HepG2 (cell line): ENCODE measurements at regions not wholly inside any gene's neighbourhood (a gene's known extent, or its start where the extent isn't known, plus 50 kb on each side); places are given as distances from the start of the nearest gene placed in this dataset.

Source experiments
- ATAC-seq: fragments of 200-7000 bp; cut with Tn5 transposase; 3 replicates; pipeline ENCODE4 v1.9.1; 2020; ENCODE audit warnings: mild to moderate bottlenecking, moderate library complexity
- BruUV-seq: library from RNA; stranded (reverse); fragments of 400-500 nt; replicated peaks from 2 replicates; lab custom pipeline; 2021; lab: Mats Ljungman, UMichigan
- CTCF ChIA-PET: fragments of 300-600 bp; formaldehyde crosslinking; extraction: SDS; loops from one replicate; lab custom pipeline; 2021; ENCODE audit warnings: low total read pairs, inconsistent platforms, low intra/inter-chr PET ratio; lab: Yijun Ruan, JAX
- POLR2A ChIA-PET: fragments of 350-600 bp; sonication (Branson Sonifier 250); formaldehyde crosslinking; loops from one replicate; lab custom pipeline; 2020; ENCODE audit warnings: antibody characterized with exemption, inconsistent platforms; lab: Yijun Ruan, JAX
- DNase-seq: peaks from one replicate; pipeline ENCODE4 v3.0.0-alpha.2; 2015; ENCODE audit warnings: low spot score
- FAIRE-seq: peaks from 3 replicates; lab custom pipeline; 2011; peaks lifted over from hg19 to GRCh38; lab: Jason Lieb, UNC
- H2AFZ ChIP-seq: one replicate; pipeline ENCODE4 v1.6.1; 2011; ENCODE audit warnings: low read length, inconsistent platforms
- H3K27ac ChIP-seq: fragments of 300-600 bp; 3 replicates; pipeline ENCODE4 v1.8.0; 2011; ENCODE audit warnings: mixed run types, mild to moderate bottlenecking, mixed read lengths, low read length, inconsistent platforms; ENCODE audit not compliant: insufficient read depth; ENCODE audit errors: extremely low read length
- H3K27me3 ChIP-seq, 2 experiments: fragments of 200-600 bp in 1 of 2; 2 replicates in 1 of 2; 3 replicates in 1 of 2; pipeline versions ENCODE4 v1.6.0 to v1.8.0; 2011; ENCODE audit warnings: low read length in 2 of 2, mild to moderate bottlenecking in 2 of 2, moderate library complexity in 2 of 2, inconsistent platforms in 1 of 2; ENCODE audit not compliant: insufficient read depth in 2 of 2, control insufficient read depth in 1 of 2
- H3K36me3 ChIP-seq, 2 experiments: fragments of 200-600 bp in 1 of 2; replicated peaks in 1 of 2; 2 replicates in 1 of 2; 3 replicates in 1 of 2; pipeline versions ENCODE4 v1.5.1 to v1.8.0; 2011; ENCODE audit warnings: low read length in 2 of 2, inconsistent platforms in 1 of 2; ENCODE audit not compliant: insufficient read depth in 2 of 2, control insufficient read depth in 1 of 2
- H3K4me1 ChIP-seq: 2 replicates; pipeline ENCODE4 v1.5.1; 2012; ENCODE audit warnings: low read length, inconsistent platforms; ENCODE audit not compliant: insufficient read depth
- H3K4me2 ChIP-seq: 2 replicates; pipeline ENCODE4 v1.6.0; 2011; ENCODE audit warnings: low read depth, low read length, inconsistent platforms
- H3K4me3 ChIP-seq, 3 experiments: fragments of 200-600 bp in 1 of 3; sonication (generic), shearing (Covaris generic) in 1 of 3; replicated peaks in 1 of 3; 2 replicates each; pipeline ENCODE4 v1.5.1; 2011 to 2016; ENCODE audit warnings: low read length in 3 of 3, inconsistent platforms in 2 of 3, low read depth in 2 of 3, mild to moderate bottlenecking in 2 of 3, control low read depth in 1 of 3, mixed read lengths in 1 of 3; ENCODE audit not compliant: insufficient read depth in 1 of 3
- H3K79me2 ChIP-seq: one replicate; pipeline ENCODE4 v1.6.1; 2011; ENCODE audit warnings: low read length, inconsistent platforms; ENCODE audit not compliant: insufficient read depth
- H3K9ac ChIP-seq: 2 replicates; pipeline ENCODE4 v1.6.0; 2011; ENCODE audit warnings: mild to moderate bottlenecking, low read depth, low read length, inconsistent platforms; ENCODE audit not compliant: insufficient read depth
- H3K9me3 ChIP-seq: 2 replicates; pipeline ENCODE4 v1.5.1; 2012; ENCODE audit warnings: mild to moderate bottlenecking, low read length
- H4K20me1 ChIP-seq: 2 replicates; pipeline ENCODE4 v1.6.0; 2011; ENCODE audit warnings: inconsistent platforms, mild to moderate bottlenecking, low read length, moderate library complexity; ENCODE audit not compliant: insufficient read depth
- ELF4 ChIP-seq: sonication (generic); formaldehyde crosslinking; IDR thresholded peaks from 2 replicates; pipeline ENCODE4 v1.5.0; 2020; ENCODE audit warnings: missing genetic modification reagents, mild to moderate bottlenecking, moderate library complexity, borderline replicate concordance
- PCBP1 ChIP-seq: fragments of 200-400 bp; formaldehyde crosslinking; IDR thresholded peaks from 2 replicates; pipeline ENCODE4 v1.6.1; 2017; ENCODE audit warnings: mild to moderate bottlenecking, low read depth, low read length, borderline replicate concordance
- PRDM10 ChIP-seq: sonication (generic); formaldehyde crosslinking; IDR thresholded peaks from 2 replicates; pipeline ENCODE4 v1.4.0; 2020; ENCODE audit warnings: low read depth, missing genetic modification reagents
- REPIN1 ChIP-seq: sonication (generic); formaldehyde crosslinking; IDR thresholded peaks from 2 replicates; pipeline ENCODE4 v1.8.0; 2022; ENCODE audit warnings: missing genetic modification reagents, low read depth, mild to moderate bottlenecking, borderline replicate concordance
- RFX3 ChIP-seq: IDR thresholded peaks from 2 replicates; pipeline ENCODE4 v1.6.1; 2016; ENCODE audit warnings: missing biosample characterization, missing genetic modification reagents
- SALL1 ChIP-seq: sonication (generic); formaldehyde crosslinking; IDR thresholded peaks from 2 replicates; pipeline ENCODE4 v1.8.0; 2022; ENCODE audit warnings: mild to moderate bottlenecking, missing genetic modification reagents
- TOPORS ChIP-seq: sonication (generic); formaldehyde crosslinking; IDR thresholded peaks from 2 replicates; pipeline ENCODE4 v1.8.0; 2023; ENCODE audit warnings: mild to moderate bottlenecking, missing genetic modification reagents
- ZFP36 ChIP-seq: fragments of 150-350 bp; IDR thresholded peaks from 2 replicates; pipeline ENCODE4 v1.6.1; 2018; ENCODE audit warnings: borderline replicate concordance, low read length, low read depth; ENCODE audit not compliant: partially characterized antibody
- ZFX ChIP-seq: sonication (generic); formaldehyde crosslinking; IDR thresholded peaks from 2 replicates; pipeline ENCODE4 v1.4.0; 2020; ENCODE audit warnings: mild to moderate bottlenecking, low read depth, missing genetic modification reagents, moderate library complexity
- ZNF224 ChIP-seq: sonication (generic); formaldehyde crosslinking; IDR thresholded peaks from 2 replicates; pipeline ENCODE4 v1.5.0; 2020; ENCODE audit warnings: mild to moderate bottlenecking, missing genetic modification reagents
- ZNF235 ChIP-seq: sonication (generic); formaldehyde crosslinking; IDR thresholded peaks from 2 replicates; pipeline ENCODE4 v1.8.1; 2023; ENCODE audit warnings: mild to moderate bottlenecking, missing genetic modification reagents, borderline replicate concordance
- ZNF34 ChIP-seq: sonication (generic); formaldehyde crosslinking; IDR thresholded peaks from 2 replicates; pipeline ENCODE4 v1.4.0; 2020; ENCODE audit warnings: mild to moderate bottlenecking, missing genetic modification reagents, borderline replicate concordance
- ZNF841 ChIP-seq: sonication (generic); formaldehyde crosslinking; IDR thresholded peaks from 2 replicates; pipeline ENCODE4 v1.8.1; 2023; ENCODE audit warnings: missing genetic modification reagents, borderline replicate concordance
- WGBS: methylation state at CpG from one replicate; pipeline ENCODE4 v1.1.6; 2017; ENCODE audit warnings: low lambda C conversion rate; 5-methylcytosine and 5-hydroxymethylcytosine counted together
- in situ Hi-C: cut with HindIII; loops from 2 replicates; pipeline ENCODE4 v1.10.0; 2017; ENCODE audit warnings: low pct_unique_long_range_greater_than_20kb; ENCODE audit not compliant: extremely low pct_ligation_motif_present
- intact Hi-C: fragments of 100-400 bp; cut with micrococcal nuclease; formaldehyde crosslinking; loops from one replicate; pipeline ENCODE4 v1.10.0; 2022; ENCODE audit not compliant: unreplicated experiment

DNA sequence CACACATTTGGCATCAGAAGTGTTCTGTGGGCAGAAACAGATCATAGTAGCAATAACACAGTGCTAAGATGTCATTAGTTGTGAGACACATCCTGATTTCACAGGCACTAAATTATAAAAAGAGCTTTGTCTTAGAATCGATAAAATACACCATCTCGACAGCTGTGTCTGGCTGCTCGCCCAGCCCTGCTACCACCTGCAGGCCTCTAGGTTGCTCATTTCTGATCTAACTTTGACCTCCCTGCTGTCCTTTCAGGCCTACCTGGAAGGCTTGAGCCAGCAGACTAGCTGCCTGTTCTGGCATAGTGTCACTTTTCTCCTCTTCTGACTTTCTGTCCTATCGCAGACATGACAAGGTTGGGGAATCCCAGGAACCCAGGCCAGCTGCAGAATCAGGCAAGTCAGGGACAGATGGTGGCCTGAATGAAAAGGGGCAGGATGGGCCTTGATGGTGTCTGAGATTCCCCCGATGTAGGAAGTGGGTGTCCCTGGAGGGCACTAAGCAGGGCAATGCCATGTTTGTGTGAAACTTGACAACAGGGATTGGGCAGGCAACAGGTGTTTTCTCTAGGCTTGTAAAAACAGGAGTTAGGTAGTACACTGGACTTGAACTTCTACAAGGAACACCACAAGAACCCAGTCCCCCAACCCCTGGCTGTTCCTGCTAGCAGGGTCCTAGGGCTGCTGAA lies 66.6 kb upstream of the RHOU start:
- ChIA-PET POLR2A (no interaction called here), CTCF (no interaction called here)
- 42% methylated on average over 4 of the region's 5 CpGs for WGBS

More for the DNA sequence above, 66.6 kb upstream of the RHOU start:
- Histone ChIP-seq H3K4me1 (peaks cover 17% of the 10 kb centered on the region), H3K27me3 (no peaks in the 10 kb centered on the region), H3K4me2 (no peak overlapping the region), H2AFZ (no peak overlapping the region), H3K4me3 (no peak overlapping the region), H3K9me3 (no peaks in the 10 kb centered on the region), H3K9ac (no peak overlapping the region), H3K36me3 (no peaks in the 10 kb centered on the region), H3K79me2 (no peaks in the 10 kb centered on the region), H3K27ac (no peak overlapping the region), H4K20me1 (no peaks in the 10 kb centered on the region)
- no peak for DNase-seq
- TF ChIP-seq SALL1 (CRISPR knock-in tag): 0 out of 2 replicates have a peak, but pooled peaks have one; percentile 15
- no peak for TF ChIP-seq ZNF224
- TF ChIP-seq PRDM10 (CRISPR knock-in tag): no peak
- TF ChIP-seq ZFX (CRISPR knock-in tag): peak; percentile 45; the same call in 1 of the 2 replicates
- no peak for TF ChIP-seq ZNF841 (CRISPR knock-in tag)
- TF ChIP-seq ZNF235: no peak
- no peak for TF ChIP-seq REPIN1 (CRISPR knock-in tag)
- TF ChIP-seq ELF4 (CRISPR knock-in tag): no peak
- no peak for TF ChIP-seq ZFP36
- no peak for TF ChIP-seq ZNF34
- no peak for TF ChIP-seq TOPORS (CRISPR knock-in tag)
- TF ChIP-seq PCBP1: no peak
- no peak for TF ChIP-seq RFX3
- peak; percentile 68 for ATAC-seq
- FAIRE-seq: no peak
- in situ Hi-C loops: no loop called here
- BruUV-seq: no TSS peak
- intact Hi-C loops: loop anchor here (1.0 kb wide), 1 partner anchor 67 kb away; the partner anchor contains the start of gene RHOU
